CD4-positive, alpha-beta T cell treated with Interleukin-17A for 4 hours (primary cell): ENCODE measurements at regions not wholly inside any gene's neighbourhood (a gene's known extent, or its start where the extent isn't known, plus 50 kb on each side); places are given as distances from the start of the nearest gene placed in this dataset.
A peak's percentile ranks its signal among the peaks of the same experiment; 100 is the strongest.
"Not testable (repeated sequence)": the region's sequence is repeated elsewhere in the genome, so short reads cannot be mapped to it uniquely, and the experiment has no call there.

ENCODE experiments used
- DNase-seq: peaks from one replicate; pipeline ENCODE4 v3.0.0-alpha.2; 2020; ENCODE audit warnings: mixed read lengths

DNA sequence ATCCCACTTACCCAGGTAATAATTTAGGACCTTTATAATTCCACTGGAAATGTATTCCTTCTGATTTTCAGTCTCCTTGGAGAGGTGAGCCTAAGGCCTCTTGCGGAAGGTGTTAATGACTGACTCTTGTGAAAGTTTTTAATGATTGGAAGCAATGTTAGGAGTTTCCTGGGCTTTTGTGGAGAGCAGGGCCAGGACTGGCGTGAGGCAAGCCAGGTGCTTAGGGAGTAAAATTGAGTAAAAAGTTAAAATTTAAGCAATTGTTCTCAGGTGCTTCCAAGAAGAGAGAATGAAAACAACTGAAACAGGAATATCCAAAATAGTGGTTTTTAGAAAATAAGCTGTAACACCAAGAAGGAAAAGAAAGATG lies 130.6 kb upstream of the TGFBR2 start:
- no peak for DNase-seq

DNA sequence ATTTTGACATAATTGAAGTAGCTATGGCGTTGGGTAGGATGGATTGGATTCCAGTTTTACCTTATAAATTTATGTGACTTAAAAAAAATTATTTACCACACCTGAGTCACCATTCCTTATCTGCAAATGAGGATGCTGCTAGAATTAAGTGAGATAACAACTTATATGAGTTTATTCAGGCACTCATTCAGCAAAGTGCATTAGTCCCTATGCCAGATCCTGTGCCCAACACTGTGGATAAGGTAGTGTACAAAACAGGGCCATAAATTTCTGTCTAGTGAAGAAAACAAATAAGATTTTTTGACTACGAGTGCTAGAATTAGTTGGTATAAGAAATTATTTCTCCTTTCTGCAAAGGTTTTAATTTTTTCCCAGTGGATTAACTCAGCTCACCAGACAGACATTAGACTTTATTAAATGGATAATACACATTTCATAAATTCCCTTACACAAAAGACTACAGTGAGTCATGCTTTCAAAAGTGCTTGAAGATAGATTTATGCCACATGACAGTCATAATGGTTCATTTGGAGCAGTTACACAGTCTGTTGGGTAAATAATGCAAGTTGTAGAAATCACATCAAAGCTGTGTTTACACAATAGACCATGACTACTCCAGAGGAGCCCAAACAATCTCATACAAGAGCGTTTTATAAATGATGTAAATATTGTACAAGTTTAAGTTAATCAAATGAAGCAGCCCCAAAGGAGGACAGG lies 129.9 kb upstream of the TGFBR2 start:
- no peak for DNase-seq

DNA sequence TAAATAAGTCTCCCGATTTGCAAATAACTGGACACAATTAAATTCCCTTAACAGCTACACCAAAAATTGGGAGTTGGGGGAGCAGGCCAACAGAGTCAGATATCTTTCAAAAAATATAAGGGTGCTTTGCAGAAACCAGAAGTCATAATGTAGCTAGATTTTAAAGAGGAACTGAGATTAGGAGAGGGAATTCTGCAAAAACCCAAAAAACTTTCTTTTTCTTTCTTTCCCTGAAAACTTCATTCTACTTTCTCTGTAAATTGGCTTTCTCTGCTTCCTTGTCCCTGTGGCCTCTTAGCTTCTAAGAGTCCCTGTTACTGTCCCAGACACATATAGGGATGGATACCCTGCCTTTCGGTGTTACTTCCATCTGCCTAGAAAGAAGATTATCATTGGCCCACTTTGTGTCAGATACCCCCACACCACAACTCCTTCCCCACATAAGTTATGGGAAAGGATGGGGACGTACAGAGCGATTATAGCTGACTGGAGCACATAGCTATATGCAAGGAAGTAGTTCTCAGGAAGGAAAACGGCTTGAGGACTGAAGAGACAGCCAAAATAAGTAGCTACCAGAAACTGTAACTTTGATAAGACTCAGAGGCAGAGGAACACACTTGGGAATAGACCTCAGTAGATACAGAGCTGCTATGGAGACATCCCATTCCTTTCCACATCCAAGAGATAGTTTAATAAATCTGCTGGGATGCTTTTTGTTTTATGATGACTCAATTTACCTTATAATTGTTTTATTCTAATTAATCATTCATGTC lies 129.1 kb upstream of the TGFBR2 start:
- no peak for DNase-seq

DNA sequence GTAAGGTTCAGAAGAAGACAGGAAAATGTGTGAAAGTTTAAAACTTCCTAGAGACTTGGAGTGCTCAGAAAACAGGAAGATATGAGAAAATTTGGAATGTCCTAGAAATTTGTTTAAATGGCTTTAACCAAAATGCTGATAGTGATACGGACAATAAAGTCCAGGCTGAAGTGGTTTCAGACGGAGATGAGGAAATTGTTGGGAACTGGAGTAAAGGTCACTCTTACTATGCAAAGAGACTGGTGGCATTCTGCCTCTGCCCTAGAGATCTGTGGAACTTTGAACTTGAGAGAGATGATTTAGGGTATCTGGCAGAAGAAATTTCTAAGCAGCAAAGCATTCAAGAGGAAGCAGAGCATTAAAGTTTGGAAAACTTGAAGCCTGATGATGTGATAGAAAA lies 126.7 kb upstream of the TGFBR2 start:
- not testable (repeated sequence) for DNase-seq

DNA sequence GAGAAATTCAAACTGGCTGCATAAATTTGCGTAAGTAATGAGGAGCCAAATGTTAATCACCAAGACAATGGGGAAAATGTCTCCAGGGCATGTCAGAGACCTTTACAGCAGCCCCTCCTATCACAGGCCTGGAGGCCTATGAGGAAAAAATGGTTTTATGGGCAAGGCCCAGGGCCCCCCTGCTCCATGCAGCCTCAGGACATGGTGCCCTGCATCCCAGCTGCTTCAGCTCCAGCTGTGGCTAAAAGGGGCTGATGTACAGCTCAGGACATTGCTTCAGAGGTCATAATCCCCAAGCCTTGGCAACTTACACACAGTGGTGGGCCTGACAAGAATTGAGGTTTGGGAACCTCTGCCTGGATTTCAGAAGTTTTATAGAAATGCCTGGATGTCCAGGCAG lies 126.2 kb upstream of the TGFBR2 start:
- not testable (repeated sequence) for DNase-seq

DNA sequence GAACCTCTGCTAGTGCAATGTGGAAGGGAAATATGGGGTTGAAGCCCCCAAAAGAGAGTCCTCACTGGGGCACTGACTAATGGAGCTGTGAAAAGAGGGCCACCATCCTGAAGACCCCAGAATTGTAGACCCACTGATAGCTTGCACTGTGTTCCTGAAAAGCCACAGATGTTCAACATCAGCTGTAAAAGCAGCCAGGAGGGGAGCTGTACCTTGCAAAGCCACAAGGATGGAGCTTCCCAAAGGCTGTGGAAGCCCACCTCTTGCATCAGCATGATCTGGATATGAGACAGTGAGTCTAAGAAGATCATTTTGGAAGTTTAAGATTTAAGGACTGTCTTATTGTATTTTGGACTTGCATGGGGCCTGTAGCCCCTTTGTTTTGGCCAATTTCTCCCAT lies 125.8 kb upstream of the TGFBR2 start:
- DNase-seq: no peak

DNA sequence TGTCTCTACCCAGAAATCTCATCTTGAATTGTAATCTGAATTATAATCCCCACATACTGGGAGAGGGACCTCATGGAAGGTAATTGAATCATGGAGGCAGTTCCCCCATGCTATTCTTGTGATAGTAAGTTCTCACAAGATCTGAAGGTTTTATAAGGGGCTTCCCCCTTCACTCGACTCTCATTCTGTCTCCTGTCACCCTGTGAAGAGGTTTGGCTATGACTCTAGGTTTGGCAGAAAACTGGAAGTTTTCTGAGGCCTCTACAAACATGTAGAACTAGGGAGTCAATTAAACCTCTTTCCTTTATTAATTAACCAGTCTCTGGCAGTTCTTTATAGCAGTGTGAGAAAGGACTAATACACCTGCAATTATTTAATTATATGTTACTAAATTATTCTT lies 125.2 kb upstream of the TGFBR2 start:
- DNase-seq: no peak

DNA sequence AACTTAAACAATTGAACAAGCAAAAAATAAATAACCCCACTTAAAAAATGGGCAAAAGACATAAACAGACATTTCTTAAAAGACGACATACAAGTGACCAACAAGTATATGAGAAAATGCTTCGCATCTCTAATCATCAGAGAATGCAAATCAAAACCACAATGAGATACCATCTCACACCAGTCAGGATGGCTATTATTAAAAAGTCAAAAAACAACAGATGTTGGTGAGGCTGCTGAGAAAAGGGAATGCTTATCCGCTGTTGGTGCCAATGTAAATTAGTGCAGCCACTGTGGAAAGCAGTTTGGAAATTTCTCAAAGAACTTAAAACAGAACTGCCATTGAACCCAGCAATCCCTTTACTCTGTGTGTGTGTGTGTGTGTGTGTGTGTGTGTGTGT lies 122.2 kb upstream of the TGFBR2 start:
- not testable (repeated sequence) for DNase-seq

DNA sequence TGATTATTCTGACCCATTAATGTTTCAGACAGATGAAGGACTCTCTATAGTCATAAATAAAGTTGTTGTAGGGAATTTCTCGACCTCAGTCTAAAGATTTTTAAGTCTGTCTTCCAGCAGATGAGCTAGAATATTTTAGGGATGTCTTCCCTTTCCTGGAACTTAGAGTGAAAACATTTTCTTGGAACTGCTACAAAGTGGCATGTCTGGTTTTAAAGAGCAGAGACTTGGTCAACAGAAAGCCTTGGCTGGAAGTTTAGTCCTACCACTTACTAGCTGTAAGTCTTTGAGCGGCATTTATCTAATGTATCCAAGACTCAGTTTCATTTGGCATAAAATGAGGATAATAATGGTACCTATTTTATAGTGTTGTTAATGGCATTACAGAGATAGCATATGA lies 120.0 kb upstream of the TGFBR2 start:
- DNase-seq: no peak

DNA sequence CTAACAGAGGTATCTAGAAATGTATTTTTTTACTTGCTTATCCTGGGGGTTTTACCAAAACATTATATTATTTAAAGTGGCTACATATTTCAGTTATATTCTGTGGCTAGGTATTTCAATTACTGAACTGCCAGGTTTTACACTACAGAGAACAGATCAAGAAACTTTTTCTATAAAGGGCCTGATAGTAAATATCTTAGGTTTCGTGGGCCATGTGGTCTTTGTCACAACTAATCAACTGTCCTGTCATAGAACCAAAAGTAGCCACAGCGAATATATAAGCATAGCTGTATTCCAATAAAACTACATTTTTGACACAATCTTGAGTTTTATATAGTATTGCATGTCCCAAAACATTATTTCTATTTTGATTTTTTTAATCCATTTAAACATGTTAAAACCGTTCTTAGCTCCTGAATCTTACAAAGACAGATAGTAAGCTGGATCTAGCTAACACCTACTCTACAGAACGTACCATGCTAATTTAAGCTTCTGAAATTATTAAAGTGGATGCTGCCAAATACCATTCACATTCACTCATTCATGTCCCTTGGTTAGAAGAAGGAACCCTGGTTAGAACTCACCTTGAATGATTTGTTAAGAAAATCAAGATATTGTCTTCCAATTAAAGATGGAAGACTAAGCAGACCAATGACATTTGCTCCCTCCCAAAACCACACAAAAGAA lies 118.2 kb upstream of the TGFBR2 start:
- DNase-seq: no peak

DNA sequence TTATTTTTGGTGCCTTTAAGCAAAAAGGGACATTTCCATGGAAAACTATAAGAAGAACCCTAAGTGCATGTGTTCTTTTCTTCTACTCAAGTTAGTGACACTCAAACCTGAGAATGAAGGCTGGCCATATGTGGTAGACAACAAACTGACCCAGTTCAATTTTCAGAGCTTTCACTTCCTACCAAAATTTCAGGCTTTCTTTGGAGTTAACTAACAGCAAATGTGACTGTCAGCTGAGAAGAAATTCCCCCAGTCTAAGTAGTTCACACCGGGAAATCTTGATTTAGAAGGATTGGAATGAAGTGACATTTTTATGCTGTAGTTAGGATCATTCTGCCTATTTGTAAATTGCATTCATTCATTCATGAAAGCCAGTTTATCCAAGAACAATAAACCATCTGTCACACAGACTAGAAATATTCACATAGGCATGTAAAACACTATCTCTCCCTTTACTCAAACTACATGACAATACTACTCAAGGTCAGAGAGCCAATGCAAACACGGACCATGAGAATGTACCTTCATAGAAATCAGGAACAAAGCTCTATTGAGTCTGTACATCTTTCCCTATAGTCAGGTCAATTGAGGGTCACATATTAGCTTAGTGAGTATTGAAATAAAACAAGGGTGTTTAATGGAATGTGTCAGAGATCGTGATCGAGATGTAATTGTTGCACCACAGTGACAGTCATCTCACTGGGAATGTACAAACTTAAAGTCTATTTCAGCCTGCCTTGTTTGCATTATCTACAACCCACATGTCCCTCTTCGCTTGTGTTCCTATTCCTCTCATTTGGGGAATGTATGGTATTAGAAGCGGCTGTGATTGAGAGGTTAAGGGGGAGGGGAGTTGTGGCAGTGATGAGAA lies 113.8 kb upstream of the TGFBR2 start:
- no peak for DNase-seq

DNA sequence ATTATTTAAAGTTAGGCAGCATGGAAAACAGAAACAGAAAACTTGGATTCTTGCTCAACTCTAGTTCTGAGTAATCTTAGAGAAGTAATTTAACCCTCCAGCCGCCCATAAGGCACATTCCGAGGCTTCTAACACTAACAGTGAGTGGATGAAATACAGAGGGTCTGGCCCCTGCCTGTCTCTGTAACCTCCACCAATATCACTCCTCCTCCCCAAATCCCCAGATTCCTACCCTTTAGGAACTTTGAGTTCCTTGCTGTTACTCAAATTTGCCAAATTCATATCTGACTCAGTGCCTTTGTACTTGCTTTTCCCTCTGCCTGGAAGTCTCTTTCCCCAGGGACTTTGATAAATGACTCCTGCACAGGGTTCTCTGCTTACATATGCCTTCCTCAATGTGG lies 112.5 kb upstream of the TGFBR2 start:
- no peak for DNase-seq

DNA sequence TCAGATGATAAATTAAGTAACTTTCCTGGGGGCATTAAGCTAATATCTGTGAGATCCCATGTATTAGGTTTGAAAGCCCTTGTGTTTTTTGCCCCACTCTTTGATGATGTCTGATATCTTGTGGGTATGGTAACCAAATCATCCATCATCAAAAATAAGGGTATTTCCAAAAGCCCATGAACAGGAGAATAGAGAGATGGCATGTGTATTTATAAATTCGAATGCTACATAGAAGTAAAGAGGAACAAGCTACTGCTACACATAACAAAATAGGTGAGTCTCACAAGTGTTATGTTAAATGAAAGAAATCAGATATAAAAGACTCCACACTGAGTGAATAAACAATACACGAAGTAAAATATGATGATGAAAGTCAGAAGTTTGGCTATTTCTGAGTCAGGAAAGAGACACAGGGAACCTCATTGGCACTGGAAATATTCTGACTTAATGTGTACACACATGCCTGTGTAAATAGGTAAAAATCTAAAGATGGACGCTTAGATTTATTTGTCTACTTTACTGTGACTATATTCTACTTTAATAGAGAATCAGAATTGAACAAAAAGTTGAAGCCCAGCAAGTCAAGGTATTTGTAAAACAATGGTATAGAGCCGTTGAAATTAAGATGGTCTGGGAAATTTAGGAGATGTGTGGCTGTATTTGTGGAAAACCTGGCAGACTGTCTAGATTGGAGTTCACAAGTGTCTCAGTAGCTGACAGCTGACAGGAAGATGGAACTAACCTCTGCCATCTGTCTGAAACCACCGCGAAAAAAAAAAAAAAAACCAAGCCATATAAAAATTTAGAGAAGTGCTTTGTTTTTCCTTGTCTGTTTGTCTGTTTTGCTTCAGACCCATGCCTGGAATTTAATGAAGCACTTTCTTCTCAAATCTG lies 111.0 kb upstream of the TGFBR2 start:
- DNase-seq: no peak

DNA sequence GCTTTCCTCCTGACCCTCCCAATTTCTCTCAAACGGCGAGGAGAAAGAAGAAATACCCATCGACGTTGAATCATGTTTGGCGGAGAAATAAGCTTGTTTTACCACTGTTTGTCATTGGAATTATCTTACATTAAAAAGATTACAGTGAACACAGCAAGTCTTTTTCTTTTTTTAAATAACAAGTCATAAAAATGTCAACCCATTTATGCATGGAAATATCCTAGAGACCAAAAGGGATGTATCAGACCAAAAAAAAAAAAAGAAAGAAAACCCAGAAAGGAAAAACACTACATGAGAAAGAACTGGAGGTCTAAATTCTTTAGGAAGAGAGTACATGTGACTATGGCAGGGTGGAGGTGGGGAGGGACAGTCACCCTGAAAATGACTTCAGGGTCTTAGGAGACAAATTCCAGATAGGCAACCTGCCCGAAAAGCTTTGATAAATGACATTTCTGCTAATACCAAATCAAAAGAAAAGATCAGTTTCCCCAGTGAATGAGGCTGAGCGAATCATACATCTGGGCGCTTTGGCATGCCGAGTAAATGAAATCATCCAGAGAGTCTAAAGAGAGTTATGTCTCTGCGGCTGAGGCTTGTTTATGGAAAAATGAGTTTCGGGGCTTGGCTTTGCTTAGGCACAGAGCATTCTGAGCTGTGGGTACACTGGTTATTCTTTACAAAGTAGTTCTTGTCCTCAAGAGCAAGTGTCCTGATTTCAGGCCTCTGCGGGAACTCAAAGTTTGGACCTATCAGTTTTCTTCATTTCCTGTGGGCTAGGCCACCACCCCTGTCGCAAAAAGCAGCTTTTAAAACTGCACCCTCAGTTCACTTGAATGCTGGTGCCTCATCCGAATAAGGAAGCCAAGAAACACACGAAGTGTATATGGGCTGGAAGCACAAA lies 110.1 kb upstream of the TGFBR2 start:
- DNase-seq: peak; percentile 10

DNA sequence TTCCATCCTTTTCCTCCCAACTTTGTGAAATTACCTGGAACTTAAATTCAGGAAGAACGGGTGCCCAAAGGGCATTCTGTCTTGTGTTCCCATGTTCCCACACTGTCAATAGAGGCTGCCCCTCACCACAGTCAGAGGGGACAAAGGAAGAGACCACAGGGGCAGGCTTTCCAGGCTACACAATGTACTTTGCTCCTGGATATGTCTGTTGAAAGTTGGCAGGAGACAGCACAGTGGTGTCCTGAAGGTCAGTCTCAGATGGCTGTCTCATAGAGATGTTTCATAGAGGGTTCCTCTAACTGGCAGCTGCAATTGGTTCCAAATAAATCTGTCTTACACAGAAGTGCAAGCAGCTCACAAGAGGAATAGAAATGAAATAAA lies 107.8 kb upstream of the TGFBR2 start:
- no peak for DNase-seq

DNA sequence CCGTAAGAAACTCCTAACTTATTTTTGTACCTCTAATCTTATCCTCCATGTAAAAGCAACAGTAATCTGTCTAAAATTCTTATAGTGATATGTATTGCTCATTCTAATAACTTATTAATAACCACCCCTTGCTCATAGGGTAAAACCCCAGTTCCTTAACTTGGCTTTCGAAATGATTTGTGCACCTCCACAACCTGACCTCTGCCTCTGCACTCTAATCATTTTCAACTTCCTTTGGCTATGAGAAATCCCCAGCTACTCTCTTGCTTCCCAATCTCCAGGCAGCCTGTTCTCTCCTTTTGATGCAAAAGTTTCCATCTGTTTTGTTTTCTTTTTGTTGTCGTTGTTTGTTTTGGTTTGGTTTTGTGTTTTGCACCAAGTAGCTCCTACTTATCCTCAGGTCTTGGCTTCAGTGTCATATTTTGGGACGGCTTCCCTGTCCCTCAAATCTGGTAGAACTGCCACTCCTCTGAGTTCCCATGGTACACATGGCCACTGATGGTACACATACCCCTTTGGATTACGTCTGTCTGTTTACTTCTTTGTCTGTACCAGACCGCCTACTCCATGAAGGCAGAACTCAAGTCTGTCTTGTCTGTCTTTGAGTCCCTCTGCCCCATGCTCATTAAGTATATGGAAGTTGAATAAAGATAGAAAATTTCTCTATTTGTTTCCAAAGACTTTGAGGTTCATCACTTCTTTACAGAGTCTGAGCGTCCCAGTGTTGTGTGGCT lies 105.6 kb upstream of the TGFBR2 start:
- no peak for DNase-seq

DNA sequence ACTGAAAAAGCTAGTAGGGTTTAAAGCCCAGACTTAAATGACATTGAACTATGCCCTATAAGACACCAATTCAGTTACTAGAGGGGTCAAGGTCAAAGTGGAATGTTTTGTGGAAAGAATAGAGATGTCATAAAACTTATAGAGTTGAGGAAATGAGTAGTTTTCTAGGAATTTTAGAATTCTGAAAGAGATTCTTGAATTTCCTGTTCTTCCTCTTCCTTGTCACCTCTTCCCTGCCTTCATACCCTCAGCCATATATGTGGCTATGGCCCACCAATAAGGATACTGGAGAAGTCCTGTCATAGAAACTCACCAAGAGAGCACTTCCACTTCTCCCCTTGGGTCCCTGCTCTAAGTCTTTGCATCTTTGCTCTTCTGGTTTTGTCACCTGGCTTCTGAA lies 104.9 kb upstream of the TGFBR2 start:
- DNase-seq: no peak

DNA sequence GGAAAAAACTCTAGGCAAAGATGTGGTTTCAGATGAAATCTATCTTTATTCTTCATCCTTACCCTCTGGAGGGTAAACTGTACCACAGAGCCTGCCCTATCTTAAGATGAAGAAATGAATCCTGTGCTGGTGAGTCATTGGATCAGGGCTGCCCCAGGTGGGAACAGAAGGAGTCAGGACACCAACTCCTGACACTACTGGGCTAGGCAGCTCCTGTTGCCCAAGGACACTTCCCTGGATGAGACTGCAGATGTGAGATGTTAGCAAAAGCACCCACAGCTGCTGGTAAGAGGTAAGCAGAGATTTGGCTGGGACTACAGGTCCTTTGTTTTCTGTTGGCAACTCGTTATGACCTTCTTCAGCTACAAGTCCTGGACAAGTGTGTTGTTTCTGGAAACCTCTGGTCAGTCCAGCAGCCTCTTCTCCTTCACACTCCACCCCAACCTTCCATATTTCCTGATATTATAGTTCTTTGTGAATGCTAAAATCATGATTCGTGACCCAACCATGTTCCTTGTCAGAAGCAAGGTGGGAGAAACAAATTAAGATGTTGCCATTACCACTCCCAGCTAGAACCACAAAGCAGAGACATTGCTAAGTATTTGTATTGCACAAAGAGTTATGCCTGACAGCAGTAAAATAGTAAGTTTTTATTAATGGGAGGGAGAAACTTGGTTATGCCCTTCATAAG lies 104.2 kb upstream of the TGFBR2 start:
- DNase-seq: no peak

DNA sequence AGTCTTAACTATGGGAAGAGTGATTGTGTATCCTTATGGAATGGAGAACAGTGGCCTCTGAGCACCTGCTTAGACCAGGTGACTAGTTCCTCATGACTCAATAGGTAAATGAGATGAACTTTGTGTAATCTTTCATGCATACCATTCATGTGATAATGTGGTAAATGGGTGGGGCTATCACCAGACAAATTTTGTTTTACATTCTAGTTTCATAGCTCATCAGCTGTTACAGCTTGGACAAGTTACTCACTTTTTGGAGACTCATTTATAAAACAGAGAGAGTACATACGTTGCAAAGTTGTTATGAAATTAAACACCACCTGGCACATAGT lies 103.7 kb upstream of the TGFBR2 start:
- DNase-seq: no peak

DNA sequence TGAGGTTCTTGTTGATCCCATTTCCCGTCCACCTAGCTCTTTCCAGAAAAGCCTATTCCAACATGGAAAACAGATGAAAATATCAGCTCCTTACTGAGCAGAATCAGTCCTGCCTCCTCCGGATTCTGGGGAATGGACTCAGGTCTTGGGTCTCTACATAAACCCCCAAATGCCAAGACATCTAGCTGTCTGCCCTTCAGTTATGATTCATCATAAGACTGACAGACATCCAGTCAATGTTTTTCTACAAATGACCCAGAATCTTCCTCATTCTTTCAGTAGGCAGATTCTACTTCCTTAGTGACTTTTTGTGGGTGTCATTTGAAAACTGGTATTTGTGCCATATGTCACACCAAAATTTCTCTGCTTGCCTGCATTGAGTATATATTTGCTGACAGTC lies 103.0 kb upstream of the TGFBR2 start:
- no peak for DNase-seq
